ENCODE measurements at regions not wholly inside any gene's neighbourhood (a gene's known extent, or its start where the extent isn't known, plus 50 kb on each side); places are given as distances from the start of the nearest gene placed in this dataset.

DNA sequence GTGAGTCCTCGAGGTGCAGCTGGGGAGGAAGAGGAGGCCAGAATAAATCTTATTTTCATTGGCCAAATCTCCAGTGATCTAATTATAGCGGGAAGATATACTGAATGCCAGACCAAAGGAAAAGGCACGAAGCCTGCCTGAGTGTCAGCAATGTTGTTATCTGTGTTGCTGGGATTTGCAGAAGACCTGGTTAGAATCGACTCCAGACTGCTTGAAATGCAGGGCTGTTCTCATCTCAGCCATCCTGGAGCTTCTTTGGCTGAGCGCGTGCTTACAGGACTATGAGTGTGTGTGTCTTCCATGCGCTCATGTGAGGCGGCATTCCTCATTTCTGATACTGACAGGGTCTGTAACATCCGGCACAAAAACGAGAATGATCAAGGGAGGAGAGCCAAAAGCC lies 81.2 kb downstream of the TSN start:
- TF ChIP-seq POLR2A (IDR thresholded peaks at IDR 0.05; ENCODE audit: low read depth, low read length) (no peak), TAF1 (IDR thresholded peaks at IDR 0.05; ENCODE audit: borderline replicate concordance, low read depth, low read length) (no peak)
